SK-N-SH (cell line): ENCODE measurements at regions not wholly inside any gene's neighbourhood (a gene's known extent, or its start where the extent isn't known, plus 50 kb on each side); places are given as distances from the start of the nearest gene placed in this dataset.

ENCODE experiments used
- JUND ChIP-seq: IDR thresholded peaks from 2 replicates; pipeline ENCODE4 v1.4.0; 2012
- MAX ChIP-seq: IDR thresholded peaks from 2 replicates; pipeline ENCODE4 v1.4.0; 2012; ENCODE audit warnings: low read depth
- NFIC ChIP-seq: IDR thresholded peaks from 2 replicates; pipeline ENCODE4 v1.4.0; 2012; ENCODE audit warnings: borderline replicate concordance

- no peak for TF ChIP-seq MAX
- no peak for TF ChIP-seq JUND
- no peak for TF ChIP-seq NFIC
Measured at GRCh38 chr13:96898212-96898611, 96.1 kb downstream of the OXGR1 start.
